ENCODE measurements at regions not wholly inside any gene's neighbourhood (a gene's known extent, or its start where the extent isn't known, plus 50 kb on each side); places are given as distances from the start of the nearest gene placed in this dataset.
"Not testable (repeated sequence)": the region's sequence is repeated elsewhere in the genome, so short reads cannot be mapped to it uniquely, and the experiment has no call there.

GRCh38 chr3:145471976-145472375, 689.0 kb downstream of the PLOD2 start:
- no peak for DNase-seq

- not testable (repeated sequence) for DNase-seq
These were observed 678.2 kb downstream of the PLOD2 start for GRCh38 chr3:145482735-145483134.

- no peak for DNase-seq
These were observed 677.0 kb downstream of the PLOD2 start for GRCh38 chr3:145483992-145484391.

GRCh38 chr3:145489011-145489410, 672.0 kb downstream of the PLOD2 start:
- no peak for DNase-seq

GRCh38 chr3:145490088-145491048, 670.6 kb downstream of the PLOD2 start:
- no peak for DNase-seq

GRCh38 chr3:145492456-145492855, 668.5 kb downstream of the PLOD2 start:
- no peak for DNase-seq

- not testable (repeated sequence) for DNase-seq
These were observed 643.6 kb downstream of the PLOD2 start for GRCh38 chr3:145517416-145517815.

- no peak for DNase-seq
These were observed 642.3 kb downstream of the PLOD2 start for GRCh38 chr3:145518639-145519038.

- DNase-seq: no peak
These were observed 641.5 kb downstream of the PLOD2 start for GRCh38 chr3:145519398-145520047.

- no peak for DNase-seq
These were observed 638.8 kb downstream of the PLOD2 start for GRCh38 chr3:145522179-145522578.

GRCh38 chr3:145522893-145523651, 637.9 kb downstream of the PLOD2 start:
- DNase-seq: no peak

- DNase-seq: no peak
These were observed 629.4 kb downstream of the PLOD2 start for GRCh38 chr3:145531548-145531947.

GRCh38 chr3:145533696-145534095, 627.3 kb downstream of the PLOD2 start:
- DNase-seq: no peak

- DNase-seq: no peak
These were observed 624.5 kb downstream of the PLOD2 start for GRCh38 chr3:145536461-145536860.

GRCh38 chr3:145550522-145550921, 610.5 kb downstream of the PLOD2 start:
- DNase-seq: no peak

- DNase-seq: peak; percentile 69
These were observed 603.6 kb downstream of the PLOD2 start for GRCh38 chr3:145557405-145557804.

GRCh38 chr3:145578471-145578870, 582.5 kb downstream of the PLOD2 start:
- no peak for DNase-seq

GRCh38 chr3:145581694-145582093, 579.3 kb downstream of the PLOD2 start:
- no peak for DNase-seq

GRCh38 chr3:145604851-145605250, 556.1 kb downstream of the PLOD2 start:
- DNase-seq: no peak

- no peak for DNase-seq
These were observed 541.0 kb downstream of the PLOD2 start for GRCh38 chr3:145620002-145620401.

- DNase-seq: no peak
These were observed 540.5 kb downstream of the PLOD2 start for GRCh38 chr3:145620486-145620885.

- no peak for DNase-seq
These were observed 537.6 kb downstream of the PLOD2 start for GRCh38 chr3:145623349-145623748.

- no peak for DNase-seq
These were observed 532.8 kb downstream of the PLOD2 start for GRCh38 chr3:145628211-145628610.

Data from skin of body (tissue), 1 donor.